Gastrocnemius medialis (tissue), 4 donors: ENCODE measurements at regions not wholly inside any gene's neighbourhood (a gene's known extent, or its start where the extent isn't known, plus 50 kb on each side); places are given as distances from the start of the nearest gene placed in this dataset.

Experiments
- CTCF ChIP-seq, 5 experiments: fragments of 450-650 bp in 3 of 5; fragments of 200-600 bp in 2 of 5; sonication (generic) in 2 of 5; IDR thresholded peaks in 4 of 5; conservative IDR thresholded peaks in 1 of 5; 1 replicate in 4 of 5; 2 replicates in 1 of 5; pipeline ENCODE4 v1.5.1; 2016 to 2019; ENCODE audit warnings: antibody characterized with exemption in 5 of 5, mild to moderate bottlenecking in 3 of 5, moderate library complexity in 3 of 5
- POLR2A ChIP-seq, 2 donors: fragments of 450-650 bp; IDR thresholded peaks; one replicate each; pipeline ENCODE4 v1.6.1; 2017; ENCODE audit warnings: antibody characterized with exemption in 2 of 2, mild to moderate bottlenecking in 2 of 2, moderate library complexity in 2 of 2

DNA sequence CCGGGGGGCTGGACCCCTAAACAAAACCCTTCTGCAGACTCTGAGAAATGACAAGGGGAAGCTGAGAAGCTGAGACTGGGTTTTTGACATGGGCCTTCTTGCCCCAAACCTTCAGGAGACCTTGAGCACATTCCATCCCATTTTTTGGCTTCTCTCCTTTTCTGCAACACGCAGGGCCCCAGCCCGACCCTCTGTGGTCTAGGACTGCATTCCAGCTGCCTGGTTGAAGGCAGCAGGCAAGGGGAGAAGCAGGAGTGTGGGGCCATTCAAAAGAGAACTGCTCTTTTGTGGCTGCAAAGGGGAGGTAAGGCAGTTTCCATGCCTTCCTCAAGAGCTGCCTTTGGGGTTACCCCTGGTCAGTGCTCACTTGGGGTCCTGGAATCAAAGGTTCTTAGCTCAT, 263.0 kb downstream of the TLE3 start:
- TF ChIP-seq CTCF (IDR thresholded peaks at IDR 0.05 in 4 of 5, conservative IDR thresholded peaks at IDR 0.05 in 1 of 5) = no peak
- TF ChIP-seq POLR2A (IDR thresholded peaks at IDR 0.05) = no peak
